GM18858 (cell line): ENCODE measurements at regions not wholly inside any gene's neighbourhood (a gene's known extent, or its start where the extent isn't known, plus 50 kb on each side); places are given as distances from the start of the nearest gene placed in this dataset.

Experiments used
- ATAC-seq: cut with Tn5 transposase; IDR thresholded peaks from one replicate; pipeline ENCODE4 v1.9.1; 2021; ENCODE audit not compliant: unreplicated experiment

DNA sequence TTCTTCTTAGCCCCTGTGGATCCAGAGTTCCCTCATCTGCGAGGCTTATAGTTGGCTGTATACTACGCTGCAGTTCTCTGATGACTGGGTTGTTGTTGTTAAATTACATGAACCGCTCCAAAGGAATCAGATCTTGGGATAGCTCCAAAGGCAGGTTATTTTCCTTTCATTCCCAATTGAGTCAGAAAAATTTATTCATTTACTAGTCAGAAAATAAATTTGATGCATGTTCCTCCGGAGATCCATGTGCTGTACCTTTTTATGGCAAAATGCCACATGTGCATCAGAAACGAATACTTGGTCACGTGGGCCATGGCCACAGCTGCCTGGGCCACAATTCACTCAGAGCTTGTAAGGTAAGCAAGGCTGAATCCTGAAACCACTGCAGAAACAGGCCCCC is 304.0 kb downstream of the NR2F1-AS1 start:
- ATAC-seq, result no peak

DNA sequence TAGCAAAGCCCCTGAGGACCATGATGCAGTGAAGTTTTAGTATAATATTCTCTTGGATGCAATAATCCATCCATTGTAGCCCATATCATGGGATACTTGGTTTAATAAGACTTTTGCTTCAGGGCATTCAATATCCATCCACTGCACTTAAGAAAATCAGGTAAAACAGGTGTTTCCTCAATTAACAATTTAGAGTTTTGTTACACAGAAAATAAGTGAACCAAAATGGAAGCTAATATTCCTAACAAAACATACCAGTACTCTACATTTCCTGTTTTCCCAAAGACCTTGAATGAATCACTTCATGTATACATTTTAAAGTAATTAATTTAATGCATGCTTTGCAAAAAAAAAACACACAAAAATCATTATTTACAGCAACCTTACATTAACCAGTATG is 305.6 kb downstream of the NR2F1-AS1 start:
- no peak for ATAC-seq

DNA sequence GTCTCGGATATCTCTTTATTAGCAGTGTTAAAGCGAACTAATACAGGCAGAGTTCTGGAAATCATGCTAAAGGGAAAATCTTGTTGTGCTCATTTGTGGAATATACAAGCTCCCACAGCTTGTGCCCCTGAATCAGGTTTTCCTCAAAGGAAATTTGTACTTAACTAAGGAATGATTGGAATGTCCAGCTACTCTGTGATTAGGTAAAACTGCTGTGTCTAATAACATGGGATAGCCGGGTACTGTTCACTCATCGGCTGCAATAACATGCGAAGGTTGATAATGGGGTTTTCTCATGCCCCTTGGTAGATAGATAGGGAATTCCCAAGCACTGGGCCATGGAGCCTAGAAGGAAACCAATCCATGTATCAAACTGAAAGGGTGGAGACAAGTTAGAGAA is 306.7 kb downstream of the NR2F1-AS1 start:
- no peak for ATAC-seq

DNA sequence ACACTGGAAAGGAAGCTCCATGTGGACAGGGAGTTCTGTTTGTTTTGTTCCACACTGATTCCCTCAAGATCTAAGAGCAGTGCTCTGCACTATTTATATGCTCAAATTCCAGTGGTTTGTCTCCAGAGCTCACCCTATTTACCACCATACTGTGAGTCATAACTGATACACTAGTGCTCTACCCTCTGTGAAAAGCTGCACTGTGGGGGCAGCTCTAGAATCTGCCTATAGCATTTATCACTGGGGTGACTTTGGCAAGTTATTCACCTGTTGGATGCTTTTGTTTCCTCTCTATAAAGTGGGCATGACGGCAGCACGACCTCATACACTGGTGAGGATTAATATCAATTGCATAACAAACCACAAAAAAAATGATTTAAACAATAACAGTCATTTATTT is 307.8 kb downstream of the NR2F1-AS1 start:
- ATAC-seq, result no peak

DNA sequence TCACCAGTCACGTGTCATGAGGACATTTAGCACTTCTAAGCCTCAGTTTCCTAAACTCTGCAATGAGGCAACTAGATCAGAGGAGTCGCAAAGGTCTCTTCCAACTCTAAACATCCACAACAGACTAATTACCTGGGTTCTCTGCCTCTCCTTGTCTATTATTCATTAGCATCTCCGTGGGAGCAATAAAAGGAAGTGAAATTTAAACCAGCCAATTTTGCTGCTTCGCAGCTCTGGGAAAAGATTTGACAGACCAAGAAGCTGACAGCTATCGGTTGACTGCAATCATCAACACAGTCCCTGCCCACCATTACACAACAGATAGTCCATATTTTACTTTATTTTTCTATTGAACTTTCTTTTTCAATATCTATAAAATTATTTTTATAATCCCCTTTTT is 308.9 kb downstream of the NR2F1-AS1 start:
- no peak for ATAC-seq

DNA sequence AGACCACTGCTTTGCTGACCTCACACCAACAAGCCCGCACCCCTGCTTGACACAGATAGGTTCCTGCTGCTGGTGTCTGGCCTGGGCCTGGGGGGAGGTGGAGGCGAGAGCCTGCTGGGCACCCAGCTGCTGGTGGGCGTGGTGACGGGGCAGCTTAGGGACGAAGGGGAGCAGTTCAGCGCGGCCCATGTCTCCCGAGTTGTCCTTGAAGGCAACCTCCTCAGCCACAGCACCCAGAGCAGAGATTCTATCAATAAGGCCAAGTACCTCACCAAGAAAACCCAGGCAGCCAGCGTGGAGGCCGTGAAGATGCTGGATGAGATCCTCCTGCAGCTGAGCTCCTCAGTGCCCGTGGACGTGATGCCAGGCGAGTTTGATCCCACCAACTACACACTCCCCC is 313.3 kb downstream of the NR2F1-AS1 start:
- ATAC-seq, result no peak

DNA sequence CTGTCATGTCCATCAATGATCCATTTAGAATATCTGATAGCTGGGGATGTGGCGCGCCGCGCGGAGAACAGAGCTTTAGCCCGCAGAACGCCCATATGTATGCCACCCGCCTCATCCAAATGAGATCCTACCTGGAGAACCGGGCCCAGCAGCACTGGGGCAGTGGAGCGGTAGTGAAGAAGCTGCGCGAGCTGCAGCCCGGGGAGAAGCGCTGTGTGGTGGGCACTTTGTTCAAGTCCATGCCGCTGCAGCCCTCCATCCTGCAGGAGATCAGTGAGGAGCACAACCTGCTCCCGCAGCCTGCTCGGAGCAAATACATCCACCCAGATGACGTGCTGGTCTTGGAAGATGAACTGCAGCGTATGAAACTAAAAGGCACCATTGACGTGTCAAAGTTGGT is 313.7 kb downstream of the NR2F1-AS1 start:
- no peak for ATAC-seq

DNA sequence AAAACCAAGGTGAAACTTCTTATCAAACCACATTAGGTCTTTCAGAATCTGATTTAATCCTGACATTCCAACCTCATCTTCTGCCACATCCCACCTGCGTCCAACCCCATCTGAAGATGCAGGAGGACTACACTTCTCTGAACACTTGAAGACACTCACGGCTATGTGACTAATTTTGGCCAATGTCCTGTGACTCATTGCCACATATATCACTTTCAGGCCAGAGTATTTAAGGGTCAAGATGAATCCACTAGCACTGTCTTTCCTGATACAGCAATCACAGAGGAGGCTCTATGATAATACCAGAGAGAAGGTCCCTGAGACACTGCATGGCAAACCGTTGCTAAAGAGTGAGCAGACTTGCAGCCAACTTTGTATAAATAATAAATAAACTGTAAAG is 323.4 kb downstream of the NR2F1-AS1 start:
- no peak for ATAC-seq

DNA sequence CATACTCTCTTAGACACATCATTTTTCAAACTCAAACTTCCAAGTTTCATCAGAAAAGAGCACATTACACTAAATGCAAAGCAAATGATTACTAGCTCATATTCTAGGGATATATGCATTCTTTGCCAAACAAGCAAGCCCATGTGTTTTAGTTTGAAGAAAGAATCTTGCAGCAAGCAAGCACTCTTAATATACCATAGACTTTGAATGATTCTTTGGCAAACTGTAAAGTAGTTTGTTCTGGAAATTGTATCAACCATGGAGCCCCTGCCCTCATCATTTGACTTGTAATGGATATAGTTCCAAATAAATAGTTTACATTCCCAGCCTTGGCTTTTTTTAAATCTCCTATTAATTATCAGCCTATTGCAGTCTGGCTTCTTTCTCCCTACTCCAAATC is 325.2 kb downstream of the NR2F1-AS1 start:
- ATAC-seq, result no peak

DNA sequence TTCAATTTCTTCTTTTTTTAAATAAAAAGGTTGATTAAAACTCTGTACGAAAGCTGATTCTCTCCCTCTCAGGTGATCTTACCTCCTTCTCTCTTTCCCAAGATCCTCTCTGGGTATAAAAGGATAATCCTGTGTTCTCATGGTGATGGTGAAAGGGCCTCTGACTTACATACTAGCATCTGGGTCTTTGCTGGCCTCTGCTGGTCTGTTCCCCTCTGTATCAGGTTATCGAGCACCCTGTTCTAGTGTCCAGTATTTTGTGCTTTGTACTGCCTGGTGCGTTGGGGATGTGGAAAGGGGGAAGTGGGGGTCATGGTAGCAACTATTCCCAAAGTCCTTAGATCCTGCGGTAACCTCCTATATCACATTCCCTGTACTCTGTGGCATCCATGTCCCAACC is 328.9 kb downstream of the NR2F1-AS1 start:
- no peak for ATAC-seq

DNA sequence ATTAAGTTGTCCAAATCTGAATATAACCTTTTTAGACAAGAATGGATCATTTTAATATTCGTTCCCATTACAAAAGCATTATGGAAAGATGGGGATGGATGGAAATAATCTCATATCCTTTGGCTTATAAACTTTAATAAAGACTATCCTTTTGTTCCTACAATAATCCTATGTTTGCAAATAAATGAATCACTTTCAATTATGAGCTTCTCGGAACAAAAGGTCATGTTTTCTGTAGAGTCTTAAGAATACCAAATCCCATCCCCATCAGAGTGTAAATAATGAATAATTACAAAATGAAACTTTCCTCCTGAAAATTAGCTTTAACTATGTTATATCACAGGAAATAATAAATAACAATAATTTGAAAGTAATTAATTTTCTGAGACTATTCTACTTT is 329.7 kb downstream of the NR2F1-AS1 start:
- no peak for ATAC-seq

DNA sequence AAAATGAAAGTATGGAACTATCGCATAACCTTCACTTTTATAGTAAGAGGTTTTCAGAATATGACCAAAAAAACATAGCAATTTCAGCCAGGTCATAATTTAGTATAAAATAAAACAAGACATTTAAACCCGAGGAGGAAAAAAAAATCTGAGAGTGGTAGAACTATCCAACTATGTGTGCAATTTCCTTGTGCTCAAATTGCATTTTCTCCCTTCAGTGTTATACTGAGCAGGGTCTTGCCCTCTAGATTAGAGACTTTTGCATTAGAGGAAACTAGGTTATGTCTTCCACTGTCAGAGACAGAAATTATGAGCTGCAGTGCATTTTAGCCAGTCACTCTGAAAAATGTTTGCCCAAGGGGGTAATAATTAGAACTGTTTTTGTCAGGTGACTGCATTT is 330.6 kb downstream of the NR2F1-AS1 start:
- no peak for ATAC-seq

DNA sequence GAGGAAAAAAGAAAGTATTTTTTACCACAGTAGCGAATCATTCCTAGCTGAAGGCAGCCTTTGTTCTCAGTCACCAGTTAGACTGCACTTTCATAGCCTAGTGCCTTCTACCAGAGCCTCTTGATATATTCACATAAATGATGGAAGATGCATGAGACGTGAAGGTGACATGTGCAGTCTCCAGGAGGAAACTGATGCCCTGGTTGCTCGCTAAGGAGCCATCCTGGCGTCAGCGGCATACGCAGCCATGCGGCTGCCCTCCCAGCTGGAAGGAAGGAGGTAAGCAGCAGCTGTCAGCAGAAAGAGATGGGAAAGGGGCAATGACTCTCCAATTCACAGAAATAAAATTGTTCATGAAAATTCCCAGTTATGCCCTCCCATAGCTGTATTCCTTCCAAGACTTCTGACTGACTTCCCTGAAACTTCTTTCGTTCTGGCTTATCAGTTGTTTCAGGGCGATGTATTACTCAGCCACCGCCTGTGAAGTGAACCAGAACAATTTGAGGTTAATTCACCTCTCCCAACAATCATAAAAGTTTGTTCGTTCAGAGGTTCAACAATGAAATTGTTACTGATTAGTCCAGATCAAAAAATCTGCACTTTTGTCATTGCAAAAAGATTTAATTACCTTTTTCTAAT is 331.2 kb downstream of the NR2F1-AS1 start:
- ATAC-seq, result no peak

DNA sequence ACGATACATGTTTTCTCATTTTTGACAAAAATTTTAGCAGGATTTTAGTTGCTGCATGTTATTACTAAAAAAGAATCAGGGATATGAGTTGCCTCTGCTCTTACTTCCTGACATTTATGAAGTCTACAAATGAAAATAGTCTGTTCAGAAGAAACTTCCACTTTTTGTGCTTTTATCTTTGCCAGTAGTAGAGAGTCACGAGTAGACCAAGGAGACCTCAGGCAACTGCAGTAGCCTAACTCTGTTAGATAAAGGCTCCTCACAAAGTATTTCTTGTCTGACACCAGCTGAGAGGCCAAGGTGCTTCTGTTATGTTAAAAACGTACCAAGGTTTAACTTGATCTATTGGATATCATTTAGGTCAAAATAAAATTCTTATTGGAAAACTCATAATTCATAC is 333.9 kb downstream of the NR2F1-AS1 start:
- no peak for ATAC-seq

DNA sequence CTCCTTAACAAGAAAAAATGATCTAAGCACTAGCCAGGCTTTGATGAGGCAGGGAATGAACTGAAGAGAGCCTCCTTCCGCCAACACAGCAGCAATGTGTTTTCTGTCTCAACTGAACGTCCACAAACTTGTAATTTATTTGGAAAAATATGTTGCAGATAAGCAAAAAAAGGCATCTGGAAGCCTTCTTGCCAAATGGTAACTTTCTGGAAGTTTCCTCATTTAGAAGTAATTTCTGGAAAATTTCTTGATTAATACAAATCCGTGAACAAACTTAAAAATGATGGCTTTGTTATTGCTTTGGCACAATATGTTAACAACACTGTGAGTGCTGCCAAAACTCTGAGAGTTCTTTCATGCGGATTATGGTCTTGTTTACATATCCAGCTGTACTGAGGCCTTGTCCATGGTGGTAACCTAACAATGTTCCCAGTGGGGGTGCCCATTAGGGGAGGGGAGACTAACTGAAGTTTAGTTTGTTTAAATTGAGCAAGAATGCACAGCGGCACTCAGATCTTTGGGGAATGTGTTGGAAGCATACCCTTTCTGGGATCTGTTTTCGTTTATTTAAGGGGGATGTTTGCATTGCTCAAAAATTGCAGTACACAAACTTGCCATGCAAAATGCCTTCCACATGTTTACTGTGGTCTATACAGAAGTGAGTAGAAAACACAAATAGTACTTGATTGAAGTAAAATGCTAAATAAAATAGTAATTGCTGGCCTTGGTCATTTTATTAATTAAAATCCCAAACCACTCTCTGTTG is 334.7 kb downstream of the NR2F1-AS1 start:
- no peak for ATAC-seq

DNA sequence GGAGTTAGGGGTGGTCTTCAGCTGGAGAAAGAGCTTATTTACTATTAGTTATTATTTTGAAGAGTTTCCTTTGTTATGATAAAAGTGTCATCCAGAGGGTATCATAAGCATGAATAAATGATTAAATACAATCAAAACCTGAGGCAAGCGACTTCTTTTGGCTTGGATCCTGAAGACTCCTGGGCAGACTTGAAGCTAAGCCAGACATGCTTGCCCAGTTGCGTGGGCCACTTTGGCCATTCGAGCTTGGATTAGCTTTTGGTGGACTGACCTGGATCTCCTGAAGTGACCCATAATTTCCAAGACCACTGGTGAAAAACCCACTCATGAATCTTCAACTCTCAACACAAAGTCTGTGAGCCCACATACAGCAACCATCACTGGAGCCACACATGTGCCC is 335.8 kb downstream of the NR2F1-AS1 start:
- ATAC-seq, result no peak

DNA sequence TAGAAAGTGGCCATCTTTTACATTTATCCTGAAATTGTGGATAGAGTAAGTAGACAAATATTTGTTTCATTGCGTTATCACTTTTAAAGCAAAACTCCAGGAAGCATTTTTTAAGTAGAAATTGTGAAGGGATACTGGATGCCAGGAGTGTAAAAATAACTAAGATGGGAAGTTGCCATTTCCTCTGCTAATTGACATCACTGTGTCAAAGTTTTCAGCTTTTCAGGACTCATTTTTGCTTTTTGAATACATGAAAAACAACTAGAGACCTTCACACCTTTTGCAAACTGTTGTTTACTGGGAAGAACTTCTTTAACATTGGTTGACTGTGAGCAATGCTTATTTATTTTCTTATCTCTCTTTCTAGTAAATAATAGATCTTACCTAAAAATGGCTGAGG is 337.5 kb downstream of the NR2F1-AS1 start:
- no peak for ATAC-seq

DNA sequence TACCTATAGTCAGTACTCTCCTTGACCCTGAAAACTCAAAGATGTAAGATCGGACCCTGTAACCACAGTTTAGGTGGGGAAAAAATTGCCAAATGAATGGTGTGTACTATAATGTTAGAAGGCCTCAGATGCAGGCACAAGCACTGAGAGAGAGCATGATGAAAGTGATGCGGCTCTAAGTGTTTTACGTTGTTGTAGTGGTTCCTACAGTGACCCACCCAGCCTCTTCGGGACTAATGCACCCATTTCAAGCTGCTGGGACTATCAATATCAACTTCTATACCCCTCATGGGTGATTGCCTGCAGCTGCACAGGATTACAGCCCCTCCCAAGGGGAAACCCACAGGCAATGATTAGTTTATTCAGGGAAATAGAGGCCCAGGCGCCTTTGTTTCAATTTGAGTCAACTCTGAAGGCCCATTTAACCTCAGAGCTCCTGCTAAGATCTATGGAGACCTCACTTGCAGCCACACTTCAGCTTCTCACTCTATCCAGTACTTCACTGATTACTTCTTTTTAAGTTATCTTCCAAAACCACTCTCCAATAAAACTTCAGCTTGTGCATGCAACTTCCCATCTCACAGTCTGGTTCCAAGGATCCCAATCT is 340.7 kb downstream of the NR2F1-AS1 start:
- ATAC-seq, result no peak

DNA sequence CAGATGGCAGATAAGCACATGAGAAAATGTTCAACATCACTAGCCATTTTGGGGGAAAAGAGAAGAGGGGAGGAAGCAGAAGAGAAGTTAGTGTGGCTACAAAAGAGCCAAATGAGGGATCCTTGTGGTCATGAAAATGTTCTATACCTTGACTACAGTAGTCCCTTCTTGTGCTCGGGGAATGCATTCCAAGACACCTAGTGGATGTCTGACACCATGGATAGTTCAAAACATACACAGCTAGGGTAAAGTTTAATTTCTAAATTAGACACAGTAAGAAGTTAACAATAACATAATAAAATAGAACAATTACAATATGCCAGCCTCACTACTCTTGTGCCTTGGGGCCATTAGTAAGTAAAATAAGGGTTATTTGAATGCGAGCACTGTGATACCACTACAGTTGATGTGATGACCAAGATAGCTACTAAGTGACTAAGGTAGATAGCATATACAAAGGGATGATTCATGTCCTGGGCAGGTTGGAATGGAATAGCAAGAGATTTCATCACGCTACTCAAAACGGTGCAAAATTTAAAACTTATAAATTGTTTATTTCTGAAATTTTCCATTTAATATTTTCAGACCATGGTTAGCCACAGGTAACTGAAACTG is 344.1 kb downstream of the NR2F1-AS1 start:
- no peak for ATAC-seq

DNA sequence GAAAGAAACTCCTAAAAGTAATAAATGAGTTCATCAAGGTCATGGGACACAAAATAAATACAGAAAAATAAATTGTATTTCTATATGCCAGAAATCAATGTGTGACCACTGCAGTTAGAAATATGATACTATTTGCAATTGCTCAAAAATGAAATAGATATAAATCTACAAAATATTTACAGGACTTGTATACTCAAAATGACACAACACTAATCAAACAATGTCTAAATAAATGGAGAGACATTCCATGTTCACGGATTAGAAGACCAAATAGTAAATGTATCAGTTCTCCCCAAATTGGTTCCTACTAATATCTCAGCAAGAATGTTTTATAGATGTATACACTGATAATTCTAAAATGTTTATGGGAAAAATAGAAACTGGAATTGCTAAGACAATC is 345.3 kb downstream of the NR2F1-AS1 start:
- ATAC-seq, result no peak

DNA sequence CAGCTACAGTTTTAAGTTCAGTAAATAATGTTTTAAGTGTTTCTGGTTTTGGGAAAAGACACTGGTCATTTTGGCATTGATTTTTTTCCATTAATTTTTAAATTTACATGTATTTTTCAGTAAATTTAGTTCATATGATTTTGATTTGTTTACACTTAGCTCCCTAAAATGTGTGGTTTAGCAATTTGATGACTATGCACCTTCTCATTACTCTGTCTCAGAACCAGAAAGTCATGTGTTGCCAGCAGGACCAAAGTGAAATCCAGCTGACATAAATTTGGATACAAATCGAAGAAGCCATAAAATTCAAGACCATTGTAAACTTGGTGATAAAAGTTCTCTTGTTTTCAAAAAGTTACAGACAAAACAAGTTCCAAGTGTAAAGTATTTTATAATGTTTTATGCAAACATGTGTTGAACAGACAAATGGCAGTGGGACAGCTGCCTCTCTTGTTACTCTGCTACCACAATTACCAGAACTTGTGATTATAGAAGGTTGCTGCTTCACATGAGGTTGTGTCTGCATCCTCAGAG is 354.8 kb downstream of the NR2F1-AS1 start:
- no peak for ATAC-seq

DNA sequence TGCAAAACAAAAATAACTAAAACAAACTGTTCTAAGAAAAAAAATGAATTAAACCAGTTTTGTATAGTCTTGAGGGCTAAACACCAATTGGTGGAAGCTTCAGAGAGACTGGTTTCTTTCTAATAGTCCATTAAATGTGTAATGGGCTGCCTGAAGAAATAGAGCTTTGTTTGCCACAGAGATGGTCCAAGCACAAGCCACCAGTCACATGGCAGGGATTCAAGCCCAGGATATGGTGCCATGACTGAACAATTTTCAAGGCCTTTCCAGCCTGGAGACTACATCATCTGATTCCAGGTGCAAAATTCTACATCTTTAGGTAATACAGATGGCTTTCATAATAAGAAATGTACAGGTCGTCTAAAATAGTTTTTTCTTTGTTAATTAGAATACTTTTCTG is 355.3 kb downstream of the NR2F1-AS1 start:
- ATAC-seq, result no peak
